GM23338 (cell line): ENCODE measurements at regions not wholly inside any gene's neighbourhood (a gene's known extent, or its start where the extent isn't known, plus 50 kb on each side); places are given as distances from the start of the nearest gene placed in this dataset.

Experiments
- CREB1 ChIP-seq: fragments of 250-450 bp; sonication (Bioruptor Pico); IDR thresholded peaks from 2 replicates; pipeline ENCODE4 v1.5.0; 2020; ENCODE audit warnings: low read depth, mild to moderate bottlenecking, moderate library complexity
- CTCF ChIP-seq, 2 experiments: fragments of 200-600 bp in 1 of 2; sonication (generic) in 1 of 2; conservative IDR thresholded peaks; 2 replicates each; pipeline versions ENCODE4 v1.5.1 to v1.6.1; 2016 to 2017; ENCODE audit warnings: antibody characterized with exemption in 2 of 2, low read depth in 2 of 2, mild to moderate bottlenecking in 2 of 2, moderate library complexity in 1 of 2
- REST ChIP-seq: IDR thresholded peaks from one replicate; pipeline ENCODE4 v1.6.1; 2018; ENCODE audit warnings: antibody characterized with exemption; ENCODE audit not compliant: unreplicated experiment
- ZNF114 ChIP-seq: fragments of 250-450 bp; sonication (Bioruptor Pico); IDR thresholded peaks from 2 replicates; pipeline ENCODE4 v1.5.0; 2020; ENCODE audit warnings: mild to moderate bottlenecking, moderate library complexity
- ZNF331 ChIP-seq: fragments of 250-450 bp; sonication (Bioruptor Pico); IDR thresholded peaks from 2 replicates; pipeline ENCODE4 v1.5.0; 2020; ENCODE audit warnings: low read depth, mild to moderate bottlenecking, moderate library complexity
- ZNF462 ChIP-seq: fragments of 250-450 bp; sonication (Bioruptor Pico); IDR thresholded peaks from 2 replicates; pipeline ENCODE4 v1.5.0; 2020; ENCODE audit warnings: mild to moderate bottlenecking, moderate library complexity

GRCh38 chr20:48319943-48320584 is 507.7 kb downstream of the PREX1 start (continued):
- TF ChIP-seq ZNF462 (CRISPR knock-in tag) (no peak), ZNF114 (no peak), ZNF331 (CRISPR knock-in tag) (no peak), CREB1 (no peak), REST (no peak), CTCF (conservative IDR thresholded peaks at IDR 0.05; ENCODE audit: low read depth in 2 of 2) (no peak)
